H1 (cell line): ENCODE measurements at regions not wholly inside any gene's neighbourhood (a gene's known extent, or its start where the extent isn't known, plus 50 kb on each side); places are given as distances from the start of the nearest gene placed in this dataset.

Experiments used
- BACH1 ChIP-seq: IDR thresholded peaks from 2 replicates; pipeline ENCODE4 v1.6.1; 2012; ENCODE audit warnings: low read length, improper control_type of control experiment
- CTCF ChIP-seq, 3 experiments: IDR thresholded peaks; 1 replicate in 2 of 3; 2 replicates in 1 of 3; pipeline versions ENCODE4 v1.5.1 to v1.6.1; 2011; ENCODE audit warnings: low read length in 3 of 3, mild to moderate bottlenecking in 3 of 3, inconsistent platforms in 2 of 3, low read depth in 1 of 3, moderate library complexity in 1 of 3; ENCODE audit not compliant: insufficient read depth in 1 of 3; ENCODE audit errors: control extremely low read depth in 1 of 3
- EP300 ChIP-seq, 2 experiments: IDR thresholded peaks; 1 replicate in 1 of 2; 2 replicates in 1 of 2; pipeline ENCODE4 v1.6.1; 2011 to 2012; ENCODE audit warnings: low read depth in 2 of 2, low read length in 2 of 2, mild to moderate bottlenecking in 2 of 2, borderline replicate concordance in 1 of 2, inconsistent platforms in 1 of 2, moderate library complexity in 1 of 2
- EZH2 ChIP-seq: fragments of 200-600 bp; sonication (generic); IDR thresholded peaks from 2 replicates; pipeline ENCODE4 v1.7.1; 2012; ENCODE audit warnings: low read depth, mild to moderate bottlenecking, moderate library complexity, low read length, inconsistent platforms; ENCODE audit not compliant: severe bottlenecking
- KDM1A ChIP-seq: fragments of 200-600, 300-600 bp; sonication (generic); IDR thresholded peaks from 2 replicates; pipeline ENCODE4 v1.7.1; 2016; ENCODE audit warnings: mild to moderate bottlenecking, low read length, borderline replicate concordance
- KDM5A ChIP-seq: fragments of 200-600 bp; IDR thresholded peaks from 2 replicates; pipeline ENCODE4 v1.7.1; 2012; ENCODE audit warnings: mild to moderate bottlenecking, low read length, inconsistent platforms, mixed read lengths
- PHF8 ChIP-seq: fragments of 200-600 bp; sonication (generic); conservative IDR thresholded peaks from 2 replicates; pipeline ENCODE4 v1.7.1; 2012; ENCODE audit warnings: low read depth, mild to moderate bottlenecking, inconsistent platforms, low read length, moderate library complexity
- POLR2A ChIP-seq, 2 experiments: IDR thresholded peaks; 1 replicate in 1 of 2; 2 replicates in 1 of 2; pipeline ENCODE4 v1.6.1; 2011; ENCODE audit warnings: low read depth in 2 of 2, low read length in 2 of 2, mild to moderate bottlenecking in 2 of 2; ENCODE audit errors: control extremely low read depth in 1 of 2
- POLR2AphosphoS5 ChIP-seq: IDR thresholded peaks from 2 replicates; pipeline ENCODE4 v1.6.1; 2011; ENCODE audit warnings: low read depth, low read length
- RBBP5 ChIP-seq: IDR thresholded peaks from 2 replicates; pipeline ENCODE4 v1.7.1; 2012; ENCODE audit warnings: low read depth, mild to moderate bottlenecking, inconsistent platforms, low read length, moderate library complexity, borderline replicate concordance
- TAF7 ChIP-seq: optimal IDR thresholded peaks from 2 replicates; pipeline ENCODE3; 2011; ENCODE audit warnings: low read depth, mild to moderate bottlenecking, inconsistent platforms, low read length, moderate library complexity, borderline replicate concordance
- YY1 ChIP-seq: IDR thresholded peaks from 2 replicates; pipeline ENCODE4 v1.6.1; 2011; ENCODE audit warnings: low read depth, mild to moderate bottlenecking, low read length
- ZNF274 ChIP-seq: IDR thresholded peaks from 2 replicates; pipeline ENCODE4 v1.7.0; 2012; ENCODE audit warnings: low read length, borderline replicate concordance; ENCODE audit errors: extremely low read depth
- TF ChIP-seq, protein P1 (sequence below): IDR thresholded peaks from 2 replicates; pipeline ENCODE4 v1.6.1; 2012; ENCODE audit warnings: inconsistent platforms

GRCh38 chrY:13766040-13766439, 62.3 kb downstream of the TMSB4Y start:
- TF ChIP-seq CTCF (IDR thresholded peaks at IDR 0.05; ENCODE audit: control extremely low read depth in 1 of 3, insufficient read depth in 1 of 3, low read depth in 1 of 3, low read length in 3 of 3) (no peak), YY1 (no peak), TAF7 (no peak), EP300 (IDR thresholded peaks at IDR 0.05; ENCODE audit: borderline replicate concordance in 1 of 2, low read depth in 2 of 2, low read length in 2 of 2) (no peak), RBBP5 (no peak), KDM1A (no peak), ZNF274 (no peak), KDM5A (no peak), POLR2AphosphoS5 (no peak), EZH2 (no peak), BACH1 (no peak), POLR2A (IDR thresholded peaks at IDR 0.05; ENCODE audit: control extremely low read depth in 1 of 2, low read depth in 2 of 2, low read length in 2 of 2) (no peak), PHF8 (no peak)
- TF ChIP-seq, protein P1, sequence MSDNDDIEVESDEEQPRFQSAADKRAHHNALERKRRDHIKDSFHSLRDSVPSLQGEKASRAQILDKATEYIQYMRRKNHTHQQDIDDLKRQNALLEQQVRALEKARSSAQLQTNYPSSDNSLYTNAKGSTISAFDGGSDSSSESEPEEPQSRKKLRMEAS = no peak
